Retinal pigment epithelial cell (primary cell): ENCODE measurements at regions not wholly inside any gene's neighbourhood (a gene's known extent, or its start where the extent isn't known, plus 50 kb on each side); places are given as distances from the start of the nearest gene placed in this dataset.
"Not testable (repeated sequence)": the region's sequence is repeated elsewhere in the genome, so short reads cannot be mapped to it uniquely, and the experiment has no call there.

Source experiments
- DNase-seq: peaks from one replicate; pipeline ENCODE4 v3.0.0-alpha.2; 2010; ENCODE audit warnings: low read depth
- H3K4me3 ChIP-seq: 2 replicates; pipeline ENCODE4 v1.5.1; 2011; ENCODE audit warnings: mild to moderate bottlenecking, low read length, control low read depth, moderate library complexity
- CTCF ChIP-seq: conservative IDR thresholded peaks from 2 replicates; pipeline ENCODE4 v1.5.1; 2011; ENCODE audit warnings: low read depth, low read length, control low read depth, inconsistent platforms

- DNase-seq: not testable (repeated sequence)
Observed at GRCh38 chr15:20680257-20680815, 138.7 kb upstream of the GOLGA6L6 start.

DNA sequence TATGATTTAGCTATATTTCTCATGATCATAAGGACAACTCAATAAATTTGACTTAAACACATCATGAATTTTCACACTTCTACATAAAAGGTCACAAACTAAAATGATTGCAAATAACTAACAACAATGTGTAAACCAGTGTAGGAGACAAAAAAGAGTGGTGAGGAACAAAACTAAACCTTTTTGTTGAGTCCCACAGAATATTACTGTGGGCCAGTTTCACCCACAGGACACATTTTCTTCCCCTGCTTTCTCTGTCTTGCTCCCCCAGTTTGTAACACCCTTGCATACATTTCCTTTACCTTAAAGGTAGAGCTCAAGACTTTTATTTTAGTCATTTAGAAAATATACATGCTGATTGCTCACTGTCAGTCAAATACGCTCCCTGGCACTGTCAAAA, 130.9 kb upstream of the GOLGA6L6 start:
- no peak overlapping the region for H3K4me3 ChIP-seq
- DNase-seq: no peak
- no peak for TF ChIP-seq CTCF

More at GRCh38 chr15:20680257-20680815, 138.7 kb upstream of the GOLGA6L6 start:
- not testable (repeated sequence) for H3K4me3 ChIP-seq

DNA sequence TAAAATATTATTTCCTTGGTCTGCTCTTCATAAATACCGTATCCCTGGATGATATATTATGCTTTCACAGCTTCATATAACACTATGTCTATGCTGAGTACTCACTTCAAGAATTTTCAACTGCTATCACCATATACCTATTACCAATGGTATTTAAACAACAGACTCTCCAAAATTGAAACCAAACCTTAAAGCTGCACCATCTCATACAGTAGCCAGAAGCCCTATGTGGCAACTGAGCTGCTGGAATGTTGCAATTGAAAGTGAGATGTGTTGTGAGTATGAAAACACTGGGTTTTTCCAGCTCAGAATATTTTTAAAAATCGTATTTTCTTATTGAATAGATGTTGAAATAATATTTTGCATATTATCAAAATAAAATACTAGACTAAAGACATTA, 130.1 kb upstream of the GOLGA6L6 start:
- no peak for DNase-seq
- H3K4me3 ChIP-seq: no peak overlapping the region
- no peak for TF ChIP-seq CTCF

- not testable (repeated sequence) for DNase-seq, H3K4me3 ChIP-seq
Observed at GRCh38 chr15:20666410-20666809, 124.8 kb upstream of the GOLGA6L6 start.

GRCh38 chr15:20665653-20666052, 124.1 kb upstream of the GOLGA6L6 start:
- no peak for TF ChIP-seq CTCF
- no peak for DNase-seq
- H3K4me3 ChIP-seq: no peak overlapping the region

DNA sequence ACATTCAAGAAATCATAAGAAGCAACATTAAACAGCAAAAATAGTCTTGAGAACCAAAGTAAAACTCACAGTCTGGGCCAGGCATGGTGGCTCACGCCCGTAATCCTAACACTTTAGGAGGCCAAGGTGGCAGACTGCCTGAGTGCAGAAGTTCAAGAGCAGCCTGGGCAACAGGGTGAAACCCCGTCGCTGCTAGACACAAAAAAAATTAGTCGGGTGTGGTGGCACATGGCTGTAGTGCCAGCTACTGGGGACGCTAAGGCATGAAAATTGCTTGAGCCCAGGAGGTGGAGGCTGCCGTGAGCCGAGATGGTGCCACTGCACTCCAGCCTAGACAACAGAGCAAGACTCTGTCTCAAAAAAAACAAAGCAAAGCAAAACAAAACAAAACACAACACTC, 117.7 kb upstream of the GOLGA6L6 start:
- DNase-seq: no peak
- no peak overlapping the region for H3K4me3 ChIP-seq
- TF ChIP-seq CTCF: no peak

- TF ChIP-seq CTCF: no peak
- H3K4me3 ChIP-seq: no peak overlapping the region
- no peak for DNase-seq
Observed at GRCh38 chr15:20658024-20658423, 116.4 kb upstream of the GOLGA6L6 start.

- DNase-seq: no peak
- H3K4me3 ChIP-seq: no peak overlapping the region
- no peak for TF ChIP-seq CTCF
Observed at GRCh38 chr15:20657084-20657483, 115.5 kb upstream of the GOLGA6L6 start.
